Activated CD8-positive, alpha-beta T cell treated with anti-CD3 and anti-CD28 coated beads for 36 hours (primary cell): ENCODE measurements at regions not wholly inside any gene's neighbourhood (a gene's known extent, or its start where the extent isn't known, plus 50 kb on each side); places are given as distances from the start of the nearest gene placed in this dataset.

ENCODE experiments used
- ATAC-seq: fragments of 200-7000 bp; cut with Tn5 transposase; one replicate; pipeline ENCODE4 v1.10.0; 2021; ENCODE audit warnings: mild to moderate bottlenecking, moderate library complexity
- CTCF ChIA-PET: fragments of 350-600 bp; sonication (Branson Sonifier 250); formaldehyde crosslinking; loops from one replicate; lab custom pipeline; 2021; ENCODE audit warnings: antibody characterized with exemption; lab: Charles Lee
- POLR2A ChIA-PET: fragments of 350-600 bp; sonication (Branson Sonifier 250); formaldehyde crosslinking; loops from one replicate; lab custom pipeline; 2021; ENCODE audit warnings: antibody characterized with exemption; lab: Charles Lee
- DNase-seq: peaks from one replicate; pipeline ENCODE4 v3.0.0-alpha.2; 2020
- H3K27ac Mint-ChIP-seq: one replicate; pipeline ENCODE4 v1.8.0; 2021; ENCODE audit warnings: mild to moderate bottlenecking, mixed read lengths
- H3K27me3 Mint-ChIP-seq: one replicate; pipeline ENCODE4 v1.8.0; 2021; ENCODE audit warnings: mixed read lengths
- H3K36me3 Mint-ChIP-seq: one replicate; pipeline ENCODE4 v1.8.0; 2021; ENCODE audit warnings: low read depth, mixed read lengths
- H3K4me1 Mint-ChIP-seq: one replicate; pipeline ENCODE4 v1.8.0; 2021; ENCODE audit warnings: low read depth, mixed read lengths
- H3K4me3 Mint-ChIP-seq: one replicate; pipeline ENCODE4 v1.8.0; 2021; ENCODE audit warnings: mild to moderate bottlenecking, moderate library complexity, mixed read lengths
- H3K9me3 Mint-ChIP-seq: one replicate; pipeline ENCODE4 v1.8.0; 2021; ENCODE audit warnings: mixed read lengths
- intact Hi-C: fragments of 100-400 bp; cut with micrococcal nuclease; formaldehyde crosslinking; loops from one replicate; pipeline ENCODE4 v1.10.0; 2022
- TF ChIP-seq, protein P1 (sequence below): fragments of 200-600 bp; IDR thresholded peaks from one replicate; pipeline ENCODE4 v1.8.0; 2022; ENCODE audit warnings: antibody characterized with exemption, mild to moderate bottlenecking

DNA sequence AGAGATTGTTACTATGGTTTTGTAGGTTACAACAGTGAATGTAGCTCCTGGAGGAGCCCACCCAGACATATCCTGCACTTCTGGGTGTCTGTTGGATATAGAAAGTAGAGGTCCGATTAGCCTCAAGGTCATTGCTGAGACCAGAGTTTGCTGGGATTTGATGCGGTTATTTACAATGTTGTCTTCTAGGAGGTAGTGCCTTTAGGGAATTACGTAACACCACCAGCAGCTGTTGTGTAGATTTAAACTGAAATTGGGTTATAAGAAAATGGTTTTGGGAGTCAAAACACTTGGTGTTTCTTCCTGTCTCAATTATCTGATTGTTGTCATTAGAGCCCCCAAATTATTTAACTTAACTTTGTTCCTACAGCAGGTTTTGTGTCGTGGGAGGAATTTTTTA lies 225.3 kb upstream of the PELI2 start:
- no peak for ATAC-seq
- Mint-ChIP-seq H3K27me3 (peaks cover 7% of the 10 kb centered on the region), H3K4me1 (no peaks in the 10 kb centered on the region), H3K27ac (no peak overlapping the region), H3K4me3 (no peak overlapping the region), H3K9me3 (no peaks in the 10 kb centered on the region), H3K36me3 (no peaks in the 10 kb centered on the region)
- DNase-seq, result no peak
- TF ChIP-seq, protein P1, sequence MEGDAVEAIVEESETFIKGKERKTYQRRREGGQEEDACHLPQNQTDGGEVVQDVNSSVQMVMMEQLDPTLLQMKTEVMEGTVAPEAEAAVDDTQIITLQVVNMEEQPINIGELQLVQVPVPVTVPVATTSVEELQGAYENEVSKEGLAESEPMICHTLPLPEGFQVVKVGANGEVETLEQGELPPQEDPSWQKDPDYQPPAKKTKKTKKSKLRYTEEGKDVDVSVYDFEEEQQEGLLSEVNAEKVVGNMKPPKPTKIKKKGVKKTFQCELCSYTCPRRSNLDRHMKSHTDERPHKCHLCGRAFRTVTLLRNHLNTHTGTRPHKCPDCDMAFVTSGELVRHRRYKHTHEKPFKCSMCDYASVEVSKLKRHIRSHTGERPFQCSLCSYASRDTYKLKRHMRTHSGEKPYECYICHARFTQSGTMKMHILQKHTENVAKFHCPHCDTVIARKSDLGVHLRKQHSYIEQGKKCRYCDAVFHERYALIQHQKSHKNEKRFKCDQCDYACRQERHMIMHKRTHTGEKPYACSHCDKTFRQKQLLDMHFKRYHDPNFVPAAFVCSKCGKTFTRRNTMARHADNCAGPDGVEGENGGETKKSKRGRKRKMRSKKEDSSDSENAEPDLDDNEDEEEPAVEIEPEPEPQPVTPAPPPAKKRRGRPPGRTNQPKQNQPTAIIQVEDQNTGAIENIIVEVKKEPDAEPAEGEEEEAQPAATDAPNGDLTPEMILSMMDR, result no peak
- ChIA-PET POLR2A (no interaction called here), CTCF (interaction anchor here (1.1 to 1.2 kb wide), 2 partner anchors 11 to 597 kb away, joined by 3 read pairs; no protein-coding TSS in a partner anchor)
- intact Hi-C loops, result no loop called here

DNA sequence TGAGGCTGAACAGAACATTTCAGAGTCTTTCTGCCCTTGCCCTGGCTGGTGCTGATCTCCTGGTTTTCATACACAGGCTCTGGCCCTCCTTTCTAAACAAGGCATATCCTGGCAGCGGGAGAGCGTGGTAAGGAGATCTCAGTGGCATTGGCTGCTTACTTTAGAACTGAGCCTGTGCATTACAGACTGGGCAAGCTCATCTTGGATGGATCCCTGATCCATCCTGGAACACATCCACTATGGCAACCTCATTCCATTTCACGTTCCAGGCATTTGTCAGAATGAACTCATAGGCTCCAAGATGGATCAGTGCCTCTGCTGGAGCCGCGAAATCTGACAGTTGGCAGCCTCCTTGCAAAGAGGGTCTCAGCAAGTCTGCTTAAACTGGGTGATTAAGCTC lies 224.5 kb upstream of the PELI2 start:
- Mint-ChIP-seq H3K27me3 (peaks cover 4% of the 10 kb centered on the region), H3K9me3 (no peaks in the 10 kb centered on the region), H3K27ac (no peak overlapping the region), H3K4me3 (no peak overlapping the region), H3K4me1 (no peaks in the 10 kb centered on the region), H3K36me3 (no peaks in the 10 kb centered on the region)
- POLR2A ChIA-PET, result no interaction called here
- CTCF ChIA-PET, result interaction anchor here (1.1 to 1.2 kb wide), 2 partner anchors 10 to 597 kb away, joined by 3 read pairs; no protein-coding TSS in a partner anchor
- intact Hi-C loops, result no loop called here
- TF ChIP-seq, protein P1, result no peak
- no peak for DNase-seq
- ATAC-seq, result no peak

DNA sequence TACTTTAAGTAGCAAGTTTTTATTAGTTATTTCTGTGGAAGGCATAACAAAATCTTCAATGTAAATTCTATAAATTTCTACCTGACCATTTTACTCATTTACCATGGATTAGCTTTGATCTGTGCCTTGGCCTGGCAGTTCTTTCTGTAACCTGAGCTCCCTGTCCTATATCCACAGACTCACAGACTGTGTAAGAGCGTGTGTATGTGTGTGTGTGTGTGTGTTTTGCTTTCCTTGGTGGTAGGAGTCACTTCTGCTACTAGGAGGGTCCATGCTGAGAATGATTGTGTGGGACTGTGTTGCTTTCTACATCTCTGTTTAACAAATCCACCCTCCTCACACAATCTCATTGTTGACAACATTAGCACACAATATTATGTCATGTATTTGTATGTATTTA lies 221.2 kb upstream of the PELI2 start:
- H3K4me1 Mint-ChIP-seq, result no peaks in the 10 kb centered on the region
- H3K36me3 Mint-ChIP-seq, result no peaks in the 10 kb centered on the region
- ChIA-PET POLR2A (no interaction called here), CTCF (no interaction called here)
- H3K27ac Mint-ChIP-seq, result no peak overlapping the region
- peaks cover 4% of the 10 kb centered on the region for H3K27me3 Mint-ChIP-seq
- intact Hi-C loops, result no loop called here
- ATAC-seq (no peak), DNase-seq (no peak)
- TF ChIP-seq, protein P1, result no peak
- H3K4me3 Mint-ChIP-seq, result no peak overlapping the region
- no peaks in the 10 kb centered on the region for H3K9me3 Mint-ChIP-seq

DNA sequence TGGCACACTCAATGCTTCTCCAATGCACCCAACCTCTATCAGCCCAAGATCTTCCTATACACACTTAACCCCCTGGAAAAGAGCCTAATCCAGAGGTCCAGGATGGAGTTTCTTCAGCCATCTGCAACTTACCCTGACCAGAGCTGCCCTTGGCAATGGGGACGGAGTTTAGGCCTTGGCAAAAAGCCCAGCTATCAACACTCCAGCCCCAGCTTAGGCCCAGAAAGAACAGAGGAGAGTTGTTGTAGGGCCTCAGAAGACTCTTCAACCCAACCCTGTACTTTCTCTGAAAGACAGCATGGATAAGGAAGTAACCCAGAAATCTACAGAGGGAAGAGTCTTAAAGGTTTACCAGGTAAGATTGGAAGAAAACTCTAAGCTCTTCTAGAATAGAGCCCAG lies 219.3 kb upstream of the PELI2 start:
- Mint-ChIP-seq H3K27me3 (no peaks in the 10 kb centered on the region), H3K9me3 (no peaks in the 10 kb centered on the region), H3K4me3 (no peak overlapping the region), H3K36me3 (no peaks in the 10 kb centered on the region), H3K27ac (no peak overlapping the region), H3K4me1 (no peaks in the 10 kb centered on the region)
- CTCF ChIA-PET, result no interaction called here
- DNase-seq (no peak), ATAC-seq (no peak)
- POLR2A ChIA-PET, result no interaction called here
- TF ChIP-seq, protein P1, result no peak
- intact Hi-C loops, result no loop called here

DNA sequence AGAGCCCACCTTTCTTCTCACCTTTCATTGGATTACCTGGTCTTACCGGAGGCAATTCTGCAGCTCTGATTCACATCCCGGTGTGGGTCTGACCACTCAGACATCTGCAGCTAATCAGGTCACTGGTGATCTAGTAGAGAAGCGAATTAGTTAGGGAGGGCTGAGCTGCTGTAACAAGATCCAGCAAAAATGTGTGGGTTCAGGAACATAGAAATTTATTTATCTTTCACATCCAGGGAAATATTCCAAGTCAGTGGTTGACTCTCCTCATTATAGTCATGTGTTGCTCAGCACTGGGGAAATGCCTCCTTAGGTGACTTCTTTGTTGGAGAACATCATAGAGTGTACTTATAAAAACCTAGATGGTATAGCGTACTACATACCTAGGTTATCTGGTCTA lies 218.7 kb upstream of the PELI2 start:
- TF ChIP-seq, protein P1, result no peak
- CTCF ChIA-PET, result no interaction called here
- Mint-ChIP-seq H3K4me3 (no peak overlapping the region), H3K4me1 (no peaks in the 10 kb centered on the region), H3K9me3 (no peaks in the 10 kb centered on the region), H3K27ac (no peak overlapping the region), H3K36me3 (no peaks in the 10 kb centered on the region), H3K27me3 (no peaks in the 10 kb centered on the region)
- intact Hi-C loops, result no loop called here
- ATAC-seq (no peak), DNase-seq (no peak)
- POLR2A ChIA-PET, result no interaction called here
